C4-2B (cell line): ENCODE measurements at regions not wholly inside any gene's neighbourhood (a gene's known extent, or its start where the extent isn't known, plus 50 kb on each side); places are given as distances from the start of the nearest gene placed in this dataset.

ENCODE experiments used
- ZFX ChIP-seq: fragments of 450-650 bp; IDR thresholded peaks from 2 replicates; pipeline ENCODE4 v1.6.1; 2017
- TF ChIP-seq, protein P1 (sequence below): fragments of 450-650 bp; conservative IDR thresholded peaks from 2 replicates; pipeline ENCODE4 v1.5.1; 2017; ENCODE audit warnings: mild to moderate bottlenecking

DNA sequence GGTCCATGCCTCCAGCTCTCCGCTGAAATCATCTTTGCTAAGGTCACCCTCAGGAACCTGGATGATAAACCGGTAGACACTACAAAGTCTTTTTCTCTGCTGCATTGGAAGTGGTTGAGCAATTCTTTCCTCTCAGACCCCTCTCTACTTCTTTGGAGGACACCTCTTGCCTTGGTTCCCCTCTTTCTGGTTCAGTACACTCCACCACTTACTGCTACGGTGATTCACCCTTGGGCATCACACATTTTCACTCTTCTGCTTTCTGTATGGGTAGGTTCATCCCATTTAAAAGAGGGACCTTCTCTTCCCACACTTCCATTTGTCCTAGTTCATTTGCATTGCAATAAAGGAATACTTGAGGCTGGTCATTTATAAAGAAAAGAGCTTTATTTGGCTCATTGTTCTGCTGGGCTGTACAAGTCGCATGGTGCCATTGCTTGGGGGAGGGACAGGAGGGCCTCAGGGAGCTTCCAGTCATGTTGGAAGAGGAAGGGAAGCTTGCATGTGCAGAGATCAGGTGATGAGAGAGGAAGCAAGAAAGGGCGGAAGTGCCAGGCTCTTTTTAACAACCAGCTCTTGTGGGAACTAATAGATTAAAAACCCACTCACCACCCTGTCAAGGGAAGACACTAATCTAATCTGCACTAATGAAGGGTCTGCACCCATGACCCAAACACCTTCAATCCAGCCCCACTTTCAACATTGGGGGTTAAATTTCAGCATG, 149.7 kb upstream of the TMEM170B start:
- TF ChIP-seq, protein P1, sequence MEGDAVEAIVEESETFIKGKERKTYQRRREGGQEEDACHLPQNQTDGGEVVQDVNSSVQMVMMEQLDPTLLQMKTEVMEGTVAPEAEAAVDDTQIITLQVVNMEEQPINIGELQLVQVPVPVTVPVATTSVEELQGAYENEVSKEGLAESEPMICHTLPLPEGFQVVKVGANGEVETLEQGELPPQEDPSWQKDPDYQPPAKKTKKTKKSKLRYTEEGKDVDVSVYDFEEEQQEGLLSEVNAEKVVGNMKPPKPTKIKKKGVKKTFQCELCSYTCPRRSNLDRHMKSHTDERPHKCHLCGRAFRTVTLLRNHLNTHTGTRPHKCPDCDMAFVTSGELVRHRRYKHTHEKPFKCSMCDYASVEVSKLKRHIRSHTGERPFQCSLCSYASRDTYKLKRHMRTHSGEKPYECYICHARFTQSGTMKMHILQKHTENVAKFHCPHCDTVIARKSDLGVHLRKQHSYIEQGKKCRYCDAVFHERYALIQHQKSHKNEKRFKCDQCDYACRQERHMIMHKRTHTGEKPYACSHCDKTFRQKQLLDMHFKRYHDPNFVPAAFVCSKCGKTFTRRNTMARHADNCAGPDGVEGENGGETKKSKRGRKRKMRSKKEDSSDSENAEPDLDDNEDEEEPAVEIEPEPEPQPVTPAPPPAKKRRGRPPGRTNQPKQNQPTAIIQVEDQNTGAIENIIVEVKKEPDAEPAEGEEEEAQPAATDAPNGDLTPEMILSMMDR, result no peak
- no peak for TF ChIP-seq ZFX
